Erythroblast (primary cell): ENCODE measurements at regions not wholly inside any gene's neighbourhood (a gene's known extent, or its start where the extent isn't known, plus 50 kb on each side); places are given as distances from the start of the nearest gene placed in this dataset.

Source experiments
- GATA1 ChIP-seq: IDR thresholded peaks from 2 replicates; pipeline ENCODE4 v1.6.1; 2011; ENCODE audit warnings: low read depth, mild to moderate bottlenecking, control low read depth, low read length, moderate library complexity
- POLR2A ChIP-seq: IDR thresholded peaks from 2 replicates; pipeline ENCODE4 v1.6.1; 2011; ENCODE audit warnings: mild to moderate bottlenecking, low read length

DNA sequence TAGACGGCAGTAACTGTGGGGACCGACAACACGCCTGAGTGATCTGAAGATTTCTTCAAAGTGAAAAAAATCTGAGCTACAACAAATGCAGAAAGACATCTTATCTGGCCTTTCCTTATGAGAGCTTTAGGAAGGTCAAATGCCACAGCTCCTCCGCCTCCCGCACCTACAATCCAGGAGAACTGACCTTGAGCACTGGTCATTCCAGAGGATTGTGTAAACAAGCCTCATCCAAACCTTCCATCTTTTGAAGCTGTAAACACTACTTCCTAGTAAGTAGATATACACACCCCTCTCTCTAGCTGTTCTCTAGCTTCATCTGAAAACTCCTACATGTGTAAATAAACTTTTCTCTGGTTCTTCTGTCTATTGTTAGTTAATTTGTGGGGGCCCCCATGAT, 76.9 kb downstream of the CD24 start:
- TF ChIP-seq POLR2A (no peak), GATA1 (no peak)
